H1 (cell line): ENCODE measurements at regions not wholly inside any gene's neighbourhood (a gene's known extent, or its start where the extent isn't known, plus 50 kb on each side); places are given as distances from the start of the nearest gene placed in this dataset.
A peak's percentile ranks its signal among the peaks of the same experiment; 100 is the strongest.

Experiments
- CTCF ChIA-PET: fragments of 300-600 bp; sonication (Branson Sonifier 250); formaldehyde crosslinking; loops from one replicate; lab custom pipeline; 2021; ENCODE audit not compliant: partially characterized antibody; lab: Charles Lee
- POLR2A ChIA-PET: fragments of 300-600 bp; sonication (Branson Sonifier 250); formaldehyde crosslinking; loops from one replicate; lab custom pipeline; 2021; ENCODE audit warnings: inconsistent platforms; ENCODE audit not compliant: partially characterized antibody; lab: Charles Lee
- DNase-seq, 2 experiments: peaks; one replicate each; pipeline versions ENCODE4 v3.0.0 to v3.0.0-alpha.2; 2010 to 2022; ENCODE audit warnings: low spot score in 2 of 2, low read depth in 1 of 2, mixed read lengths in 1 of 2
- FAIRE-seq: peaks from 2 replicates; lab custom pipeline; 2011; peaks lifted over from hg19 to GRCh38; lab: Jason Lieb, UNC
- H2AFZ ChIP-seq: 2 replicates; pipeline ENCODE4 v1.8.1; 2012; ENCODE audit warnings: low read length, inconsistent platforms
- H2AK5ac ChIP-seq: 2 replicates; pipeline ENCODE4 v1.6.1; 2013; ENCODE audit warnings: low read depth, low read length
- H2BK120ac ChIP-seq: replicated peaks from 2 replicates; pipeline ENCODE3; 2013; ENCODE audit warnings: low read depth, low read length, inconsistent platforms
- H2BK12ac ChIP-seq: 2 replicates; pipeline ENCODE4 v1.6.1; 2013; ENCODE audit warnings: low read depth, low read length
- H2BK15ac ChIP-seq: 2 replicates; pipeline ENCODE4 v1.6.1; 2013; ENCODE audit warnings: low read length
- H2BK20ac ChIP-seq: 2 replicates; pipeline ENCODE4 v1.6.1; 2013; ENCODE audit warnings: low read length
- H2BK5ac ChIP-seq: 2 replicates; pipeline ENCODE4 v1.6.1; 2013; ENCODE audit warnings: low read depth, low read length
- H3K14ac ChIP-seq: 2 replicates; pipeline ENCODE4 v1.6.1; 2013; ENCODE audit warnings: inconsistent platforms; ENCODE audit not compliant: insufficient read length
- H3K18ac ChIP-seq: 2 replicates; pipeline ENCODE4 v1.6.1; 2013; ENCODE audit warnings: low read length; ENCODE audit errors: extremely low read depth
- H3K23ac ChIP-seq: 2 replicates; pipeline ENCODE4 v1.6.1; 2013; ENCODE audit warnings: inconsistent platforms; ENCODE audit not compliant: insufficient read length
- H3K23me2 ChIP-seq: 2 replicates; pipeline ENCODE4 v1.6.1; 2013; ENCODE audit warnings: low read depth, low read length
- H3K27ac ChIP-seq: 2 replicates; pipeline ENCODE4 v1.6.1; 2011; ENCODE audit warnings: low read depth, low read length, inconsistent platforms
- H3K27me3 ChIP-seq, 4 experiments: replicated peaks in 1 of 4; 1 replicate in 1 of 4; 2 replicates in 3 of 4; pipeline versions ENCODE4 v1.6.1 to v1.8.1; 2011 to 2013; ENCODE audit warnings: low read length in 3 of 4, mild to moderate bottlenecking in 3 of 4, inconsistent platforms in 2 of 4, mixed read lengths in 2 of 4, moderate library complexity in 1 of 4; ENCODE audit not compliant: control insufficient read depth in 3 of 4, insufficient read depth in 3 of 4; ENCODE audit errors: extremely low read depth in 1 of 4
- H3K36me3 ChIP-seq, 4 experiments: 2 replicates each; pipeline versions ENCODE4 v1.6.1 to v1.8.1; 2011 to 2013; ENCODE audit warnings: mild to moderate bottlenecking in 4 of 4, low read length in 3 of 4, moderate library complexity in 2 of 4, control low read depth in 1 of 4, inconsistent platforms in 1 of 4; ENCODE audit not compliant: insufficient read depth in 4 of 4, control insufficient read depth in 2 of 4
- H3K4ac ChIP-seq: replicated peaks from 2 replicates; pipeline ENCODE3; 2013; ENCODE audit warnings: low read length, low read depth, mixed read lengths, inconsistent platforms; ENCODE audit not compliant: insufficient read length
- H3K4me1 ChIP-seq, 4 experiments: replicated peaks in 1 of 4; 1 replicate in 1 of 4; 2 replicates in 3 of 4; pipeline versions ENCODE4 v1.6.1 to v1.8.1; 2011 to 2013; ENCODE audit warnings: low read length in 3 of 4, inconsistent platforms in 2 of 4, mixed read lengths in 1 of 4; ENCODE audit not compliant: insufficient read depth in 4 of 4, control insufficient read depth in 3 of 4
- H3K4me2 ChIP-seq, 2 experiments: 2 replicates each; pipeline versions ENCODE4 v1.6.1 to v1.8.1; 2011 to 2013; ENCODE audit warnings: low read depth in 2 of 2, low read length in 2 of 2, control low read depth in 1 of 2, inconsistent platforms in 1 of 2, mild to moderate bottlenecking in 1 of 2; ENCODE audit not compliant: insufficient read depth in 1 of 2
- H3K4me3 ChIP-seq, 4 experiments: fragments of 200-600, 300-600 bp in 1 of 4; sonication (generic), shearing (Covaris generic), sonication (Bioruptor Twin) in 1 of 4; 2 replicates each; pipeline versions ENCODE4 v1.5.1 to v1.8.1; 2011 to 2016; ENCODE audit warnings: low read length in 4 of 4, low read depth in 3 of 4, control low read depth in 2 of 4, inconsistent platforms in 2 of 4, mild to moderate bottlenecking in 2 of 4, mixed read lengths in 1 of 4, moderate library complexity in 1 of 4; ENCODE audit not compliant: insufficient read depth in 2 of 4; ENCODE audit errors: extremely low read depth in 1 of 4
- H3K56ac ChIP-seq: replicated peaks from 2 replicates; pipeline ENCODE3; 2013; ENCODE audit warnings: low read depth, mild to moderate bottlenecking, mixed read lengths, low read length, inconsistent platforms; ENCODE audit not compliant: insufficient read length
- H3K79me1 ChIP-seq: 2 replicates; pipeline ENCODE4 v1.6.1; 2013; ENCODE audit warnings: low read depth, low read length, control low read depth
- H3K79me2 ChIP-seq, 2 experiments: 2 replicates each; pipeline versions ENCODE4 v1.6.1 to v1.8.1; 2012 to 2013; ENCODE audit warnings: low read length in 2 of 2, mild to moderate bottlenecking in 2 of 2, inconsistent platforms in 1 of 2; ENCODE audit not compliant: insufficient read depth in 2 of 2, control insufficient read depth in 1 of 2
- H3K9ac ChIP-seq, 4 experiments: replicated peaks in 1 of 4; 1 replicate in 1 of 4; 2 replicates in 3 of 4; pipeline versions ENCODE4 v1.6.1 to v1.8.1; 2011 to 2013; ENCODE audit warnings: low read depth in 3 of 4, low read length in 3 of 4, control low read depth in 2 of 4, mild to moderate bottlenecking in 2 of 4, moderate library complexity in 2 of 4, inconsistent platforms in 1 of 4; ENCODE audit errors: extremely low read depth in 1 of 4
- H3K9me3 ChIP-seq, 2 experiments: 2 replicates each; pipeline versions ENCODE4 v1.6.1 to v1.8.1; 2012 to 2013; ENCODE audit warnings: mild to moderate bottlenecking in 2 of 2, moderate library complexity in 2 of 2, control low read depth in 1 of 2, inconsistent platforms in 1 of 2, low read depth in 1 of 2, low read length in 1 of 2, mixed read lengths in 1 of 2; ENCODE audit not compliant: insufficient read depth in 2 of 2
- H4K20me1 ChIP-seq, 2 experiments: replicated peaks in 1 of 2; 2 replicates each; pipeline versions ENCODE3 to v1.8.1; 2011 to 2013; ENCODE audit warnings: inconsistent platforms in 2 of 2, low read length in 2 of 2, mild to moderate bottlenecking in 1 of 2; ENCODE audit not compliant: insufficient read depth in 2 of 2, control insufficient read depth in 1 of 2
- H4K5ac ChIP-seq: 2 replicates; pipeline ENCODE4 v1.6.1; 2013; ENCODE audit warnings: low read length, low read depth, mixed read lengths, inconsistent platforms; ENCODE audit not compliant: insufficient read length
- H4K8ac ChIP-seq: 2 replicates; pipeline ENCODE4 v1.8.0; 2013; ENCODE audit warnings: mild to moderate bottlenecking, moderate library complexity, low read length, inconsistent platforms; ENCODE audit not compliant: insufficient read depth; ENCODE audit errors: extremely low read depth
- H4K91ac ChIP-seq: replicated peaks from 2 replicates; pipeline ENCODE3; 2013; ENCODE audit warnings: low read length, mixed read lengths, inconsistent platforms; ENCODE audit not compliant: insufficient read length
- EZH2 ChIP-seq: fragments of 200-600 bp; sonication (generic); IDR thresholded peaks from 2 replicates; pipeline ENCODE4 v1.7.1; 2012; ENCODE audit warnings: low read depth, mild to moderate bottlenecking, moderate library complexity, low read length, inconsistent platforms; ENCODE audit not compliant: severe bottlenecking
- FOSL1 ChIP-seq: IDR thresholded peaks from 2 replicates; pipeline ENCODE4 v1.6.1; 2011; ENCODE audit warnings: mild to moderate bottlenecking, low read depth, low read length, moderate library complexity; ENCODE audit not compliant: insufficient read depth
- GABPA ChIP-seq: IDR thresholded peaks from 2 replicates; pipeline ENCODE4 v1.6.1; 2011; ENCODE audit warnings: mild to moderate bottlenecking, low read length, moderate library complexity, borderline replicate concordance; ENCODE audit not compliant: insufficient read depth
- HDAC6 ChIP-seq: IDR thresholded peaks from one replicate; pipeline ENCODE4 v1.7.1; 2012; ENCODE audit warnings: low read depth, mild to moderate bottlenecking, inconsistent platforms, low read length, moderate library complexity
- NRF1 ChIP-seq: IDR thresholded peaks from 2 replicates; pipeline ENCODE4 v1.6.1; 2011; ENCODE audit warnings: mild to moderate bottlenecking, low read depth, low read length, improper control_type of control experiment
- PHF8 ChIP-seq: fragments of 200-600 bp; sonication (generic); conservative IDR thresholded peaks from 2 replicates; pipeline ENCODE4 v1.7.1; 2012; ENCODE audit warnings: low read depth, mild to moderate bottlenecking, inconsistent platforms, low read length, moderate library complexity
- SAP30 ChIP-seq: fragments of 300-600 bp; sonication (generic); IDR thresholded peaks from 2 replicates; pipeline ENCODE4 v1.7.1; 2012; ENCODE audit warnings: low read length, moderate library complexity, mild to moderate bottlenecking, inconsistent platforms; ENCODE audit not compliant: insufficient read depth, insufficient replicate concordance
- SIX5 ChIP-seq: IDR thresholded peaks from 2 replicates; pipeline ENCODE4 v1.6.1; 2011; ENCODE audit warnings: mild to moderate bottlenecking, low read depth, low read length
- SP4 ChIP-seq: IDR thresholded peaks from 2 replicates; pipeline ENCODE4 v1.6.1; 2012; ENCODE audit warnings: low read length, inconsistent platforms
- SUZ12 ChIP-seq: fragments of 200-600 bp; sonication (generic); IDR thresholded peaks from 2 replicates; pipeline ENCODE4 v1.6.1; 2012; ENCODE audit warnings: mild to moderate bottlenecking, inconsistent platforms, low read length, moderate library complexity, mixed read lengths
- TAF1 ChIP-seq: IDR thresholded peaks from 2 replicates; pipeline ENCODE4 v1.6.1; 2011; ENCODE audit warnings: mild to moderate bottlenecking, low read depth, low read length
- TCF12 ChIP-seq: IDR thresholded peaks from 2 replicates; pipeline ENCODE4 v1.6.1; 2011; ENCODE audit warnings: low read depth, mild to moderate bottlenecking, low read length
- WGBS, 2 experiments: shearing (Covaris generic) in 1 of 2; methylation state at CpG; one replicate each; pipeline versions ENCODE4 v1.1.6 to v1.1.7; 2013 to 2015; ENCODE audit warnings: low lambda C conversion rate in 2 of 2, mixed read lengths in 2 of 2, inconsistent platforms in 1 of 2, low coverage in 1 of 2, missing lambda C conversion rate in 1 of 2; ENCODE audit not compliant: insufficient replicate concordance in 2 of 2, insufficient coverage in 1 of 2, insufficient read length in 1 of 2; ENCODE audit errors: extremely low coverage in 1 of 2, missing lambda C conversion rate in 1 of 2; 5-methylcytosine and 5-hydroxymethylcytosine counted together

DNA sequence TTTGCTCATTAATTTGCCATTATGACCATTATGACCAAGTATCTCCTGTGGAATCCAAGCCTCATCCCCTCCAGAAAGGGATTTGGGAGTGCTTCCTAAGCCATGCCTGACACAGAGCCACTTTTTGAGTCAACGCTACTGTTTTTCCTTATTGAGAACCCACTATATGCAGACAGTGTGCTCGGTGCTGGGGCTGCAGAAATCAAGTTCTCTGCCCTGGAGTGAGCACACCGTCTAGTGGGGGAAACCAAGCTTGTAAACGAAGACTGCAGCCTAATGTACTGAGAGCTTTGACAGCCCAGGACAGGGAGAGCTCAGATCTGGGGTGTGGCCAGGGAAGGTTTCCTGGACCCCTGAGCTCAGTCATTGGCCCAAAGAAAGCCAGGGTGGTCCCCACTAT lies 111.0 kb downstream of the ENGASE start:
- Histone ChIP-seq H3K4me3 (no peak overlapping the region), H3K27me3 (peaks cover 3 to 22% (median 19%) of the 10 kb centered on the region in 4 experiments), H2AK5ac (no peak overlapping the region), H3K4me1 (peaks cover 0 to 24% (median 10%) of the 10 kb centered on the region in 4 experiments; a peak in 6 of 7 replicates), H2BK12ac (no peak overlapping the region), H3K4me2 (no peak overlapping the region), H2AFZ (no peak overlapping the region), H4K5ac (no peak overlapping the region), H2BK20ac (no peak overlapping the region), H3K56ac (no peak overlapping the region), H2BK120ac (no peak overlapping the region), H3K9me3 (no peaks in the 10 kb centered on the region), H2BK5ac (0 out of 2 replicates have a peak overlapping the region, but pooled peaks have one; percentile 49), H4K91ac (no peak overlapping the region), H3K14ac (no peak overlapping the region), H3K23me2 (peaks cover 5% of the 10 kb centered on the region; the same call in 1 of the 2 replicates), H3K4ac (no peak overlapping the region), H3K79me2 (no peaks in the 10 kb centered on the region), H2BK15ac (no peak overlapping the region), H3K23ac (no peak overlapping the region), H3K79me1 (peaks cover 2% of the 10 kb centered on the region), H4K20me1 (peaks cover 0 to 2% of the 10 kb centered on the region in 2 experiments), H4K8ac (peak overlapping the region; percentile 8; the same call in 1 of the 2 replicates), H3K36me3 (no peaks in the 10 kb centered on the region), H3K27ac (no peak overlapping the region), H3K18ac (no peak overlapping the region), H3K9ac (no peak overlapping the region)
- ChIA-PET POLR2A (interaction anchor here (1.3 to 2.7 kb wide), 2 partner anchors 8 to 21 kb away, joined by 3 to 9 read pairs; no protein-coding TSS in a partner anchor), CTCF (interaction anchor here (0.5 to 9.4 kb wide), 16 partner anchors 9 to 309 kb away, joined by 3 to 272 read pairs (median 4); no protein-coding TSS in a partner anchor)
- TF ChIP-seq SP4 (no peak), SUZ12 (no peak), NRF1 (no peak), TAF1 (no peak), GABPA (no peak), SIX5 (no peak), HDAC6 (no peak), SAP30 (no peak), TCF12 (no peak), EZH2 (no peak), PHF8 (no peak), FOSL1 (no peak)
- FAIRE-seq (no peak), DNase-seq (no peak)
- WGBS, 2 experiments = 91% methylated on average over 4 of the region's 4 CpGs; no CpG with 5 or more reads in 1 of the 2 experiments
